Liver (tissue), 3 donors: ENCODE measurements at regions not wholly inside any gene's neighbourhood (a gene's known extent, or its start where the extent isn't known, plus 50 kb on each side); places are given as distances from the start of the nearest gene placed in this dataset.

Experiments used
- ATF3 ChIP-seq: IDR thresholded peaks from 2 replicates; pipeline ENCODE4 v1.6.1; 2016; ENCODE audit warnings: antibody characterized with exemption
- CTCF ChIP-seq: fragments of 150-350 bp; IDR thresholded peaks from 2 replicates; pipeline ENCODE4 v1.5.1; 2017; ENCODE audit warnings: improper control_type of control experiment, low read depth, low read length; ENCODE audit not compliant: missing input control
- GABPA ChIP-seq, 2 donors: IDR thresholded peaks in 1 of 2; conservative IDR thresholded peaks in 1 of 2; 2 replicates each; pipeline ENCODE4 v1.6.1; 2016; ENCODE audit warnings: antibody characterized with exemption in 2 of 2, mild to moderate bottlenecking in 1 of 2, moderate library complexity in 1 of 2
- HNF4G ChIP-seq: IDR thresholded peaks from 2 replicates; pipeline ENCODE4 v1.6.1; 2016; ENCODE audit warnings: antibody characterized with exemption
- RAD21 ChIP-seq, 2 donors: IDR thresholded peaks; 2 replicates each; pipeline ENCODE4 v1.6.1; 2016; ENCODE audit warnings: antibody characterized with exemption in 2 of 2, mild to moderate bottlenecking in 2 of 2
- donor health status: healthy.
- donor health status: healthy.

GRCh38 chr4:53815281-53815680, 224.0 kb upstream of the LNX1 start:
- TF ChIP-seq CTCF (no peak), HNF4G (no peak), ATF3 (no peak), GABPA (IDR thresholded peaks at IDR 0.05 in 1 of 2, conservative IDR thresholded peaks at IDR 0.05 in 1 of 2) (no peak), RAD21 (IDR thresholded peaks at IDR 0.05) (no peak)
